Endothelial cell of umbilical vein (primary cell): ENCODE measurements at regions not wholly inside any gene's neighbourhood (a gene's known extent, or its start where the extent isn't known, plus 50 kb on each side); places are given as distances from the start of the nearest gene placed in this dataset.

Experiments
- BruUV-seq: library from RNA; stranded (reverse); fragments of 400-500 nt; replicated peaks from 2 replicates; lab custom pipeline; 2021; lab: Mats Ljungman, UMichigan
- CTCF ChIA-PET: fragments of 300-600, 350-600 bp; sonication (Branson Sonifier 250); formaldehyde crosslinking; loops from one replicate; lab custom pipeline; 2021; ENCODE audit warnings: antibody characterized with exemption, inconsistent platforms; lab: Charles Lee
- POLR2A ChIA-PET: fragments of 300-600, 350-600 bp; sonication (Branson Sonifier 250); formaldehyde crosslinking; loops from one replicate; lab custom pipeline; 2021; ENCODE audit warnings: antibody characterized with exemption, inconsistent platforms; lab: Charles Lee
- DNase-seq: peaks from one replicate; pipeline ENCODE4 v3.0.0-alpha.2; 2011; ENCODE audit warnings: low read depth, low spot score
- FAIRE-seq: peaks from 2 replicates; lab custom pipeline; 2011; peaks lifted over from hg19 to GRCh38; lab: Jason Lieb, UNC
- H2AFZ ChIP-seq: 2 replicates; pipeline ENCODE4 v1.6.0; 2012; ENCODE audit warnings: low read depth, low read length, control low read depth, inconsistent platforms
- H3K27ac ChIP-seq: 2 replicates; pipeline ENCODE4 v1.5.1; 2011; ENCODE audit warnings: low read depth, mild to moderate bottlenecking, control low read depth, low read length, moderate library complexity; ENCODE audit not compliant: insufficient read depth
- H3K27me3 ChIP-seq, 2 experiments: 2 replicates each; pipeline versions ENCODE4 v1.6.0 to v1.6.1; 2011; ENCODE audit warnings: low read length in 2 of 2, mixed read lengths in 1 of 2; ENCODE audit not compliant: control insufficient read depth in 2 of 2, insufficient read depth in 2 of 2
- H3K36me3 ChIP-seq, 2 experiments: 2 replicates in 1 of 2; 3 replicates in 1 of 2; pipeline ENCODE4 v1.5.1; 2011; ENCODE audit warnings: low read length in 2 of 2, mild to moderate bottlenecking in 1 of 2, moderate library complexity in 1 of 2; ENCODE audit not compliant: control insufficient read depth in 2 of 2, insufficient read depth in 2 of 2; ENCODE audit errors: extremely low read depth in 1 of 2
- H3K4me1 ChIP-seq: 3 replicates; pipeline ENCODE4 v1.5.1; 2011; ENCODE audit warnings: mild to moderate bottlenecking, low read length; ENCODE audit not compliant: control insufficient read depth, insufficient read depth; ENCODE audit errors: extremely low read depth
- H3K4me2 ChIP-seq: 2 replicates; pipeline ENCODE4 v1.6.1; 2011; ENCODE audit warnings: low read length, control low read depth, mixed read lengths; ENCODE audit not compliant: insufficient read depth
- H3K4me3 ChIP-seq, 3 experiments: fragments of 200-600 bp in 1 of 3; sonication (generic), shearing (Covaris generic) in 1 of 3; replicated peaks in 1 of 3; 2 replicates each; pipeline ENCODE4 v1.5.1; 2011 to 2016; ENCODE audit warnings: control low read depth in 3 of 3, low read length in 3 of 3, mild to moderate bottlenecking in 2 of 3, inconsistent platforms in 1 of 3, low read depth in 1 of 3, moderate library complexity in 1 of 3; ENCODE audit not compliant: insufficient read depth in 1 of 3
- H3K79me2 ChIP-seq: 2 replicates; pipeline ENCODE4 v1.6.0; 2012; ENCODE audit warnings: low read length, inconsistent platforms; ENCODE audit not compliant: control insufficient read depth, insufficient read depth
- H3K9ac ChIP-seq: replicated peaks from 2 replicates; pipeline ENCODE3; 2011; ENCODE audit warnings: low read length, control low read depth; ENCODE audit not compliant: insufficient read depth; ENCODE audit errors: extremely low read depth
- H3K9me1 ChIP-seq: replicated peaks from 3 replicates; pipeline ENCODE4 v1.6.0; 2011; ENCODE audit warnings: mild to moderate bottlenecking, low read length; ENCODE audit not compliant: control insufficient read depth, insufficient read depth; ENCODE audit errors: extremely low read depth
- H3K9me3 ChIP-seq: replicated peaks from 2 replicates; pipeline ENCODE4 v1.5.1; 2012; ENCODE audit warnings: low read length, inconsistent platforms; ENCODE audit not compliant: control insufficient read depth, insufficient read depth
- H4K20me1 ChIP-seq: replicated peaks from 2 replicates; pipeline ENCODE3; 2011; ENCODE audit warnings: mild to moderate bottlenecking, low read length; ENCODE audit not compliant: control insufficient read depth, insufficient read depth; ENCODE audit errors: extremely low read depth
- CTCF ChIP-seq, 2 donors: IDR thresholded peaks; 1 replicate in 1 of 2; 2 replicates in 1 of 2; pipeline ENCODE4 v1.5.1; 2011; ENCODE audit warnings: low read length in 2 of 2, mild to moderate bottlenecking in 2 of 2, moderate library complexity in 2 of 2, control low read depth in 1 of 2, inconsistent platforms in 1 of 2, low read depth in 1 of 2; ENCODE audit not compliant: insufficient read depth in 1 of 2; ENCODE audit errors: extremely low read depth in 1 of 2
- EZH2 ChIP-seq: IDR thresholded peaks from 2 replicates; pipeline ENCODE4 v1.6.1; 2012; ENCODE audit warnings: borderline replicate concordance, low read depth, mild to moderate bottlenecking, moderate library complexity, low read length, inconsistent platforms; ENCODE audit not compliant: severe bottlenecking
- FOS ChIP-seq: IDR thresholded peaks from 2 replicates; pipeline ENCODE4 v1.6.1; 2011; ENCODE audit warnings: mild to moderate bottlenecking, low read length, moderate library complexity, borderline replicate concordance; ENCODE audit not compliant: insufficient read depth
- GATA2 ChIP-seq: IDR thresholded peaks from 2 replicates; pipeline ENCODE4 v1.7.0; 2011; ENCODE audit warnings: low read depth, mild to moderate bottlenecking, moderate library complexity, mixed read lengths, low read length; ENCODE audit not compliant: insufficient read length, insufficient read depth
- MAX ChIP-seq: IDR thresholded peaks from 2 replicates; pipeline ENCODE4 v1.6.1; 2011; ENCODE audit not compliant: insufficient read depth, insufficient read length
- POLR2AphosphoS5 ChIP-seq: IDR thresholded peaks from 2 replicates; pipeline ENCODE4 v1.6.1; 2012; ENCODE audit warnings: low read depth, mild to moderate bottlenecking, control low read depth, low read length, moderate library complexity; ENCODE audit not compliant: insufficient read depth
- dilution Hi-C: fragments of 300-500 bp; cut with MboI; formaldehyde crosslinking; loops from one replicate; pipeline ENCODE4 v1.15.0; 2019; ENCODE audit warnings: low sequenced_read_pairs; ENCODE audit not compliant: extremely low pct_ligation_motif_present
- intact Hi-C: fragments of 100-400 bp; cut with micrococcal nuclease; formaldehyde crosslinking; loops from one replicate; pipeline ENCODE4 v1.10.0; 2022

- Histone ChIP-seq H4K20me1 (no peaks in the 10 kb centered on the region), H3K9ac (no peak overlapping the region), H3K27me3 (no peaks in the 10 kb centered on the region), H3K4me3 (no peak overlapping the region), H3K4me2 (no peak overlapping the region), H3K27ac (no peak overlapping the region), H3K79me2 (no peaks in the 10 kb centered on the region), H2AFZ (no peak overlapping the region), H3K9me1 (no peaks in the 10 kb centered on the region), H3K4me1 (no peaks in the 10 kb centered on the region), H3K36me3 (no peaks in the 10 kb centered on the region), H3K9me3 (no peaks in the 10 kb centered on the region)
- dilution Hi-C loops, result no loop called here
- BruUV-seq, result no TSS peak
- DNase-seq (no peak), FAIRE-seq (no peak)
- ChIA-PET POLR2A (no interaction called here), CTCF (no interaction called here)
- no peak for TF ChIP-seq FOS
- TF ChIP-seq CTCF (IDR thresholded peaks at IDR 0.05; ENCODE audit: extremely low read depth in 1 of 2, insufficient read depth in 1 of 2, low read depth in 1 of 2, low read length in 2 of 2), result no peak
- TF ChIP-seq EZH2, result no peak
- no peak for TF ChIP-seq MAX
- no peak for TF ChIP-seq GATA2
- intact Hi-C loops, result no loop called here
These were observed 54.7 kb downstream of the GAS1 start for GRCh38 chr9:86892576-86892975.

- no peaks in the 10 kb centered on the region for H3K9me1 ChIP-seq
- DNase-seq, result no peak
- H3K4me3 ChIP-seq, result no peak overlapping the region
- H3K4me2 ChIP-seq, result no peak overlapping the region
- no peaks in the 10 kb centered on the region for H4K20me1 ChIP-seq
- H3K27me3 ChIP-seq, result no peaks in the 10 kb centered on the region
- dilution Hi-C loops, result no loop called here
- FAIRE-seq, result no peak
- TF ChIP-seq EZH2 (no peak), MAX (no peak), GATA2 (no peak), POLR2AphosphoS5 (no peak)
- no peaks in the 10 kb centered on the region for H3K4me1 ChIP-seq
- H3K27ac ChIP-seq, result no peak overlapping the region
- no peaks in the 10 kb centered on the region for H3K79me2 ChIP-seq
- H3K9ac ChIP-seq, result no peak overlapping the region
- H3K36me3 ChIP-seq, result no peaks in the 10 kb centered on the region
- ChIA-PET POLR2A (no interaction called here), CTCF (no interaction called here)
- H3K9me3 ChIP-seq, result no peaks in the 10 kb centered on the region
- intact Hi-C loops, result no loop called here
- no peak overlapping the region for H2AFZ ChIP-seq
- no TSS peak for BruUV-seq
These were observed 55.3 kb downstream of the GAS1 start for GRCh38 chr9:86891886-86892437.
